Kidney epithelial cell (primary cell): ENCODE measurements at regions not wholly inside any gene's neighbourhood (a gene's known extent, or its start where the extent isn't known, plus 50 kb on each side); places are given as distances from the start of the nearest gene placed in this dataset.
A peak's percentile ranks its signal among the peaks of the same experiment; 100 is the strongest.
"Not testable (repeated sequence)": the region's sequence is repeated elsewhere in the genome, so short reads cannot be mapped to it uniquely, and the experiment has no call there.

Experiments
- DNase-seq: peaks from one replicate; pipeline ENCODE4 v3.0.0-alpha.2; 2010; ENCODE audit warnings: low read depth
- H3K27me3 ChIP-seq: 2 replicates; pipeline ENCODE4 v1.6.0; 2011; ENCODE audit warnings: low read length; ENCODE audit not compliant: control insufficient read depth, insufficient read depth
- H3K36me3 ChIP-seq: 2 replicates; pipeline ENCODE4 v1.5.1; 2011; ENCODE audit warnings: low read length; ENCODE audit not compliant: control insufficient read depth, insufficient read depth
- H3K4me3 ChIP-seq: 2 replicates; pipeline ENCODE4 v1.5.1; 2011; ENCODE audit warnings: low read depth, mild to moderate bottlenecking, control low read depth, low read length

DNA sequence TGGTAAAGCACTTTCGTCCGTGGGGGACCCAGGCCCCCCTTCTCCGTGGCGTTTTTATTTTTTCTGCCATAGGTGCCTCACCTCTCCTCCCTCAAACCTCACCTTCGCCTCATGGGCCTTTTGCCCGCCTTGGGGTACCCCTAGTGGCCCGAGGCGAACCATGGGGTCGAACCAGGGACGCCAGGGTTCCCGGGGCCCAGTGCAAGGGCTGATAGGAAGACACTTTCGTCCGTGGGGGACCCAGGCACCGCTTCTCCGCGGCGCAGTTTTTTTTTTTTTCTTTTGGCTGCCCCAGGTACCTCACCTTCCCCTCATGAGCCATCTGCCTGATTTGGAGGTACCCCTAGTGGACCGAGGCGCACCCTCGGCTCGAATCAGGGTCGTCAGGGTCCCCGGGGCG, 527.8 kb downstream of the FOXD4L4 start:
- not testable (repeated sequence) for H3K36me3 ChIP-seq, H3K27me3 ChIP-seq, H3K4me3 ChIP-seq, DNase-seq

GRCh38 chr9:66266202-66266601, 529.3 kb downstream of the FOXD4L4 start:
- H3K27me3 ChIP-seq, H3K4me3 ChIP-seq, H3K36me3 ChIP-seq, DNase-seq: not testable (repeated sequence)

GRCh38 chr9:66266856-66267430, 530.0 kb downstream of the FOXD4L4 start:
- not testable (repeated sequence) for DNase-seq, H3K4me3 ChIP-seq, H3K36me3 ChIP-seq, H3K27me3 ChIP-seq

DNA sequence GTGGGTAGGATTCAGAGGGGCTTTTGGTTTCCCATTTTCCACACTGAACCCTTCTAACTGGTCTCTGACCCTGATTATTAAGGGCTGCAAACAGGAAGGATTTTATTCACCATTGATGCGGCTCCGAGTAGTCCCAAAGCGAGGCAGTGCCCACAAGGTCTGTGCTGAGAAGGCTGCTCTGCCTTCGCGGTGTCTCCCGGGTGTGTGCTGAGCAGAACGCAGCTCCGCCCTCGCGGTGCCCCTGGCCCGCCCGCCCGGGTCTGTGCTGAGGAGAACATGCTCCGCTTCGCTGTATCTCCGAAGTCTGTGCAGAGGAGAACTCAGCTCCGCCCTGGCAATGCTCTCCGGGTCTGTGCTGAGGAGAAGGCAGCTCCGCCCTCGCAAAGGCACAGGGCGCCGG, 530.7 kb downstream of the FOXD4L4 start:
- DNase-seq, H3K27me3 ChIP-seq, H3K4me3 ChIP-seq, H3K36me3 ChIP-seq: not testable (repeated sequence)

GRCh38 chr9:66269024-66269423, 532.1 kb downstream of the FOXD4L4 start:
- H3K4me3 ChIP-seq, H3K27me3 ChIP-seq, DNase-seq: not testable (repeated sequence)

GRCh38 chr9:66269783-66270182, 532.8 kb downstream of the FOXD4L4 start:
- H3K36me3 ChIP-seq, H3K27me3 ChIP-seq, DNase-seq: not testable (repeated sequence)
- H3K4me3 ChIP-seq = peak overlapping the region; percentile 37

More at GRCh38 chr9:66269024-66269423, 532.1 kb downstream of the FOXD4L4 start:
- H3K36me3 ChIP-seq = not testable (repeated sequence)

GRCh38 chr9:66278809-66279208, 541.9 kb downstream of the FOXD4L4 start:
- H3K36me3 ChIP-seq, H3K4me3 ChIP-seq, DNase-seq: not testable (repeated sequence)

More at GRCh38 chr9:66278809-66279208, 541.9 kb downstream of the FOXD4L4 start:
- not testable (repeated sequence) for H3K27me3 ChIP-seq
